HG03469 (cell line): ENCODE measurements at regions not wholly inside any gene's neighbourhood (a gene's known extent, or its start where the extent isn't known, plus 50 kb on each side); places are given as distances from the start of the nearest gene placed in this dataset.
A peak's percentile ranks its signal among the peaks of the same experiment; 100 is the strongest.

ENCODE experiments used
- ATAC-seq: cut with Tn5 transposase; IDR thresholded peaks from one replicate; pipeline ENCODE4 v1.9.1; 2021; ENCODE audit warnings: mild to moderate bottlenecking, moderate library complexity, moderate number of reproducible peaks; ENCODE audit not compliant: unreplicated experiment

DNA sequence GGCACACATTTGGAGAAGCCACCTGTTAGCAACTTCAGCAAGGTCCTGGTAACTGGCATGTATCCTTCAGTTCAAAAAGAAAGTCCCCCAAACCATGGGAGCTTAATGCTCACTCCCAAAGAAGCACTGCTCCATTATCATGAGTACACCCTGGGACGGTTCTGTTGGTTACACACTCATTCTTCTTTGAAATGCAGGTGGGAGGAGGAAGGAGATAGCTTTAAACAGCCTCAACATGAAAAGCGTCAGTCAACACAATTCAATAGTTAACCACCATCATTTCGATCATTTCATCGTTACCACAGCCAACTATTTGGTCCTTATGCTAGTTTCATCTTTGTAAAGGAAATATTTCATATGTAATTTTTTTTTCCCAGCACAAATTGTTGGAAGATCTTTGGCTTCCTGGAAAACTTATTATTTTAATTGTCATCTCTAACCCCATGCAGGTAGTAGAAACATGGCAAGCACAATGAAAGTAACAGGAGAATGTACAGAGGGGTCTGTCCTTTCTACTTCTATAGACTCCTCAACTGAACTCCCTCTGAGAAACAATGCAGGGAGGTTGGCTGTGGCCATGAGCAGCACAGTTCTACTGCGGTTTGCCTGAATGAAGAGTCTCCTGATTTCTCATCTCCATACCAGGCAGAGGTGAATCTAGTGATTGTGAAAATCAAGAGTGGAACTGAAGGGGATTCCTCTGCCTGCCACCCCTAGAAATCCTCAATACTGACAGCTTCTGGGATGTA is 196.4 kb upstream of the FOXN3 start:
- no peak for ATAC-seq

DNA sequence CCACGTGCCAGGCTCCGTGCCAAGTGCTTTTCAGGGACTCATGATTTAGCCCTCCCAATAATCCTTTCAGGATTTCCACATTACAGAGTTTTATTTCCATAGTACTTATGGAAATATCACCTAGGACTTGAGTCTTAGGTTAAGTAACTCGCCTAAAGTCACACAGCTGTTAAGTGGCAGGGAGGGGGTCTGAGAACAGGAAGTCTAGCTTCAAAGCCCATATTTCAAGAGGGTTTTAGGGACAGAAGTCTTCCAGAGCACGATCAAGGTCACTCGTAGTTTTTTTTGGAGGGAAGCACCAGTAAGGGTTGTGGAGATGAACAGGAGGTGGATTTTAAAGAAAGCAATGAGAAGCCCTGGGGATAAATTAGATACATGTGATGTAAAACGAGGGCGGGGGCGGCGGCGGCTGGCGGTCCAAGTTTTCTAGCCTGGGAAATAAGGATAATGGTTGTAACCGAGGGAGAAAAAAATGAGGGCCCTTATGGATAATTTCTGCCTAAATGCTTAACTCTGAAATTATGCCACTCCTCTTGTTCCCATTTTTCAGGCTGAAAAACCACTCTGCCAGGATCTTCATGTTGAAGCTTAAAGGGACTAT is 192.6 kb upstream of the FOXN3 start:
- ATAC-seq = no peak

DNA sequence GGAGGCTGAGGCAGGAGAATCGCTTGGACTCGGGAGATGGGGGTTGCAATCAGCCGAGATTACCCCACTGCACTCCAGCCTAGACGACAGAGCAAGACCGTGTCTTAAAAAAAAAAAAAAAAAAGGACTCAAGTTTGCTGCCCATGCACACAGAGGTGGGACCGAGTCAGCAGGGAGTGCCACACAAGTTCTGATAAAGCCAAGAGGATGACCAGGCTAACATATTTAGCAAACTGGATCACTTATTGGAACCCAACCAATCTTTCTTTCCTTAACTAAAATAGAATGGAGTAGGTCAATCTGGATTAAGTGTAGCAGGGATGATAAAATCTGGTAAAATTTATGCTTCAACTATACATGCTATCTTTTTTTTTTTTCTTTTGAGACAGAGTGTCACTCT is 190.4 kb upstream of the FOXN3 start:
- no peak for ATAC-seq

DNA sequence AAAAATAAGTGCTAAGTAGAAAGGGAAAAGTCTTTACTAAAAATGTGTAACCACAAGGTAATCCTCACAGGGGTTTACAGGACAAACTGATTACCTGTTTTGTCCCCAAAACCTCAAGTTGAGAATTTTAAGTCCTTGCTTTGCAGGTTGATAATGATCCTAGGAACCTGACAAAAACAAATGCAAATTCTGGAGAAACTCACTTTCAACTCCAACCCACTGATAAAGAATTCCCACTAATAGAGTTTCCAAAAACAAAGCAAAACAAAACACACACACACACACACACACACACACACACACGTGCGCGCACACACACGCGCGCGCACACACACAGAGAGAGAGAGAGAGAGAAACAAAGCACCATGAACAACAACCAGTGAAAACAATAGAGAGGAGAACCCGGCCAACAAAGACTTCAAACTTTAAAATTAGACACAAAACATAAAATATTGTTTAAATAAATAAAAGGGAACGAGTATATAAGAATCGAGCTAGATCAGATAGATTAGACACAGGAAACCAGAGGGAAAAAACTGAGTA is 187.0 kb upstream of the FOXN3 start:
- ATAC-seq = no peak

DNA sequence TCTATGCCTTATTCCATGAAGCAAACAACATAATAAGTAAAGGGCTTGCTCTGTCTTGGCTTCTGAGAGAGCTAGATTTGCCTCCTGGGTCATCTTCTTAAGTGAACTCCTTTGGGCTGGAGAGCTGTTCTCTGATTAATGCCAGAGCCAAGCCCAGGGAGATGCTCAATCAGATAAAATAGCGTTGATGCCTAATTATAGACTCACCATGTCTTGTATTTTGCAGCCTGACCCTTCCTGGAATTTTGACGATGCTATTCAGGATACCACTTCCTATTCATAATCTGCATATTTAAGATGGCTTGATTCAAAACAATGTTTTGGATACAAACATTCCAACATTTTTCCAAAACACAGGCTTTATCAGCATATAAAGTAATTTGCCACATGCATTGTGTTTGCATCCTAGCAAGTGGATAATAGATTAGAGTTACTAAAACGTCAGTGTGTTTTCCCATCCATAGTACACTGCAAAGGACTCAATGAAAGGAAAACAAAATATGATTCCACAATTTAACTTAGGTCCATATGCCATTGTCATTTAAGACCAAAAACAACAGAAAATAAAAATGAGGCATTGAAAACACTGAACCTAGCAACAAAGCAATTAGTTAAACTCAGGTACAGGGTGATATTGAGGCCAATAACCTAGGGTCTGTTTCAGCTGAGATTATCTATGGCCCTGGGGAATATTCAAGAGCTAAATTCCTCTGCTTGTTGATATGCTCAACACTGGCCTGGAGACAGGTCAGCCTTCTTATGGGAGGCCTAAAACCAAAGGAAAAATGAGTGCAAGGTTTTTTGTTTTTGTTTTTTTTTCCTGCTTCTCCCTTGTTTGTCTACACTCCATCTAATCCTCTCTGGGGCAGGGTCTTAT is 184.2 kb upstream of the FOXN3 start:
- no peak for ATAC-seq

DNA sequence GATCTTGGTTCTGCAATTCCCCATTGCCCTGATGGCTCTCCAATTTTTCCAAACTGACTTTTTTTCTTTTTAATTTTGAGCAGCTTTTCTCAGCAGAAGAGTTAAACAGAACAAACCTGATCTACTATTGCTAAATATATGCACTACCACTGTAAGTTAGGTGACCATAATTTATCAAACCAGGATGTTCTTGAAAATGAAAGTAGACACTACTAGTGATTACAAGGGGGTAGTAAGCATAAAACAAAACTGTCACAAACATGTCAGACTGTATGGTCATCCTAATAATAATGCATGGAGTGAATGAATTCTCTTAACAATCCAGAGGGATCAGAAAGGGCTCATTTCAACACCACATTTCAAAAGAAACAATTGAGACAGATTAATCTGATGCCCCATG is 183.0 kb upstream of the FOXN3 start:
- ATAC-seq = no peak

DNA sequence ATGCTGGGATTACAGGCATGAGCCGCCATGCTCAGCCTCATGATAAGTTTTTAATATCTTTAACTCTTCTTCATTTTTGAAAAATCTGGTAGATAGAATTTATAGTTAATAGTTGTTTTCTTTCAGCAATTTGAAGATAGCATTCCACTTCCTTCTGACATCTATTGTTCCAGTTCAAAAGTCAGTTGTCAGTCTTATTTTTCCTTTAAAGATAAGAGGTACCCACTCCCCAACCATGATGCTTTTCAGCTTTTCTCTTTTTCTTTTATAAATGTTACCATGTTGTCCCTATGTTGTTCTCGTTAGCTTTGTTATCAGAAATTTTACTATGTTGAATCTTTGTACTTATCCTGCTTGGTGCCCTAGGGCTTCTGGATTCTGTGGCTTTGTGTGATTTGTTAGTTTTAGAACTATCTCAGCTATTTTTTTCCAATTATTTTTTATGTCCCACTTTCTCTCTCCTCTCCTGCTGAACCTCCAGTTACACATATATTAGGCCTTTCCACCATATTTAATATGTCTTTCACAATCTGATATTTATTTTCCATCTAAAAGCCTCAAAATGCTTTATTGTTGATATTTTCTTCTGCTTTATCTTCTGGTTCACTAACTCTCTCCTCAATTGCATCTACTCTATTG is 181.6 kb upstream of the FOXN3 start:
- ATAC-seq = no peak

DNA sequence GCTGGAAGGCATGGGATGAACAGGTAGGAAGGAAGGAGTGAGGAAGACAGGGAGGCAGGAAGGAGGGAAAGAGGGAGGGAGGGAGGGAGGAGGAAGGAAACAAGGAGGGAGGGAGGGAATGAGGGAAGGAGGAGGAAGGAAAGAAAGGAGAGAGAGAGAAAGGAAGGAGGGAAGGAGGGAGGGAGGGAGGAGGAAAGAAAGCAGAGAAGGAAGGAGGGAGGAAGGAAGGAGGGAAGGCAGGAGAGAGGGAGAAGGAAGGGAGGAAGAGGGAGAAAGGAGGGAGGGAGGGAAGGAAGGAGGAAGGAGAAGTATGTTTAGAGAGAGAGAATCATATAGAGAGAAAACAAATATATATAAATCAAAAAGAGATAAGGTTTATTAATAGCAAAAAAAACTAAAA is 175.9 kb upstream of the FOXN3 start:
- no peak for ATAC-seq

DNA sequence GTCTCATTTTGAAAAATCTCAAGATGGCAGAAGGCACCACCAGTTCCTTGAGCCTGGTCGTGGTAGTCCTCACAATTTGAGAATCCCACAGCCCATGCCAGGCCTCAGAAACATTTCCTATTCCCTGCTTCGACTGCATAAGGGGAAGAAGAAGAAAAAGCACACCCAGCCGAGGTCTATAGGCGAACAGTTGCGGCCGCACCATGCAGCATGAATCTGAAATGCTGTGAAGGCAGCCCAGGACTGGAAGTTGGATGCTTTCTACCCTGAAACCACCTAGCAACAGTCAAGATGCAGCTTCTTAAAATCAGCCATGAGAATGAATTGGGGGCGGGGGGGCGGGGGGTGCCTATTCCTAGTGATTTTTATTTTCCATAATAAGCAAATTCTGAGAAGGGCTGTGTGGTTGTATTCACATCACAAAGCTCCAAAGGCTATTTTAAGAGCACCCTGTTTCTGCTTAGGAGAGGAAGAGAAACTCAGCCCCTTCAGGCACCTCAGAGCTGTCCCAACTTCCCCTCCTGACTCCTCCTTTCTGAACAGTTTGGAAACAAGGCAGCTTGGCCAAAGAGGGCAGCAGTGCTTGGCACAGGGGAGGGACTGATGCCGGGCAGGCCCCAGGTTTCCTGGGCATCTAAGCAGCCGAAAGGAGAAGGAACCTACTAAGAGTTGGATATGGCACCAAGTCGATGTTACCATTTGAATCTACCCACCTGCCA is 172.5 kb upstream of the FOXN3 start:
- ATAC-seq = peak; percentile 46

DNA sequence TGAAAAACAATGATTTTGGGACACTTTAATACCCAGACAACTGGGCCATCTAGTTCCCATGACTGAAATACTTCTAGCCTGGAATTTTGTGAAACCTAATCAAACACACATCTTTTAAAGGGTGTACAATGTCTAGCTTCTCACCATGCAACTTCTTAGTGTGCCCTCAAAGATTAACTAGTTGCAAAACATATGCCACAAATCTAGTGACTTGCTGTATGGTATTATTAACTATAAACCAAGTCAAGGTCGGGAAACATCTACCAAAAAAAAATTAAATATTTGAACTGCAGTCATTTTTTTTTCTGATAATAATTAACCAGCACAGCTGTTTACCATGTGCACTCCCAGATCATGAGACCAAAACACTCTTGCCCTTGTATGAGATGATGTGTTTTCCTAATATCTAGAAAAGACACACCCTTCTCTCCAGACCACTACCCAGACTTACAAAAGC is 171.8 kb upstream of the FOXN3 start:
- ATAC-seq = no peak

DNA sequence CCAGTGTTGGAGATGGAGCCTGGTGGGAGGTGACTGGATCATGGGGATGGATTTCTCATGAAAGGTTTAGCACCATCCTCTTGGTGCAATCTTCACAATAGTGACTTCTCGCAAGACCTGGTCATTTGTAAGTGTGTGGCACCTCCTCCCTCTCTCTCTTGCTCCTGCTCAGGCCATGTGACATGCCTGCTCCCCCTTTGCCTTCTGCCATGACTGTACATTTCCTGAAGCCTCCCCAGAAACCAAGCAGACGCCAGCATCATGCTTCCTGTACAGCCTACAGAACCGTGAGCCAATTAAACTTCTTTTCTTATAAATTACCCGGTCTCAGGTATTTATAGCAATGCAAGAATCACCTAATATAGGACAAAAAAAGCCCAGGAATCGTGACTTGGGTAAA is 171.0 kb upstream of the FOXN3 start:
- no peak for ATAC-seq

DNA sequence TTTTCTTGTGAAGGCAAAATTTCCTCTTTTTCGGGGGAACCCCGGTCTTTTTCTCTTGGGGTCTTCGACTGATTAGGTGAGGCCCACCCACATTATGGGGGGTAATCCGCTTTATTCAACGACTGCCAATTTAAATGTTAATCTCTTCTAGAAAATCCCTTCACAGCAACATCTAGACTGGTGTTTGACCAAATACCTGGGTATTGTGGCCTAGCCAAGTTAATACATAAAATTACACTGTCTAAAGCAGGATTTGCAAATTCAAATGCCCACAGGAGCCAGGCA is 170.0 kb upstream of the FOXN3 start:
- no peak for ATAC-seq

DNA sequence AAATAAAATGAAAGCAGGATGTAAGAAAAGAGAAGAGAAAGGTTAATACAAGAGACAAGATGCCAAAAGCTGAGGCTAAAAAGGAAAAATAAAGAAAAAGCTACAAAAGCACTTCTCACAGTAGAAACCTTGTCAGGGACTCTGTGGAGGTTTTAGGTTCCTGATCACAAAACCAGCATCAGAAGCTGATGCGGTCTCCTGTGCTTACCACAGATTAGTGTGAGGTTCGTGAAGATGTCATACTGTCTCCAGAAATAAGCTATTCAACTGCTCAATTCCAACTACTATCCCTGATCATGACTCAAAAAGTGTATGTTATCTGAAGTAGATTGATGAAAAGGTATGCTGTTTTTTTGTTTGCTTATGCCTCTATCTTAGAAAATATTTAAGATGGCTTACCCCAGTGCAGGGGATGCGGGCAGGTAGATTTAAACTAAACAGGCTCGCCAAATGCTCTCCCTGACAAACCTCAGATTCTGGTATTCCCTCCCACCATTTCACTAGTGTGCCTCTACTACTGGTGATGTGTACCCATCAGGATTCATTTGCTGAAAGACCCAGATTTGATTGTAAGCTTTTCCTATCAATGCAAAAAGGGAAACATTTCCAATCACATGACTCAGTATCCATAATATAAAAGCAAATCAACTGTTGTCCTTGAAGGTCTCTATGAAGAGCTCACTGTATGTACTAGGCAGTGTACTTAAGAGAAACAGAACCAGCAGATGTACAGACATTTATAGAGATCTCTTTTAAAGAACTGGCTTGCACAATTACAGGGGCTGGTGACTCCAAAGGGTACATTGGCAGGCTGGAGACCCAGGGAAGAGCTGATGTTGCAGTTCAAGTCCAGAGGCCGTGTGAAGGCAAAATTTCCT is 169.5 kb upstream of the FOXN3 start:
- ATAC-seq = no peak

DNA sequence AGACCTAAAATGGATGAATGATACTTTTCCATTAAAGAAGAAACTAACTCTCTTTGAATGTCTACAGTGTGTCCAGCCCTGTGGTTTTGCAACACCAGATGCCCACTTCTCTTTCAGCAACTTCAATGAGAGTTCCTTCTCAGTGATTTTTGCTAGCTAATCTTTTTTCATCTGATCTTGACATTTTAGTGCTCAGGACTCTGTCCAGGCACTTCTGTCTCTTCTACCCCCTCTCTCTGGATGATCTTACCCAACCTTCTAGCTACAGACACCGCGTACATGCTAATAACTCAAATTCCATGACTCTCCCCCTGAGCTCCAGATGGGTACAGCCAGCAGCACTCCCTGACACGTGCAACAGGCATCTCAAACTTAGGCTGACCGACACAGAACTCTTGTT is 161.1 kb upstream of the FOXN3 start:
- ATAC-seq = no peak

DNA sequence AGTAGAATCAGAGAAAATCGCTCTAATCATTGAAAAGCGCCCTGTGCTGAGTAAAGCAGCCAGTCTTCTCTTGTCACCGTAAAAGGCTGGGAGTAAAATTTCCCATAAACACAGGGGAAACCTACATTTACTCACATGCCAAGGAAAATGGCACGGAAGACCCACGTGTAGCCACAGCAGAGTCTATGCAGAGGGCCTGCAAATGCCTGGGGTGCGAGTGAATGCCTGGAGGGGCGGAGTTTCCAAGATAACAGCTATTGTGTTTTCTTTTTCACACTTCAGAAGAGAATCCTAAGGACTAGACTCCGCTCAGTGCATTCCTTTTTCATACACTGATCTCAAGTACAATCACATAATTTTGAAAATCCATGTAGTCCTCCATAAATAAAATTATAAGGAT is 159.9 kb upstream of the FOXN3 start:
- no peak for ATAC-seq

DNA sequence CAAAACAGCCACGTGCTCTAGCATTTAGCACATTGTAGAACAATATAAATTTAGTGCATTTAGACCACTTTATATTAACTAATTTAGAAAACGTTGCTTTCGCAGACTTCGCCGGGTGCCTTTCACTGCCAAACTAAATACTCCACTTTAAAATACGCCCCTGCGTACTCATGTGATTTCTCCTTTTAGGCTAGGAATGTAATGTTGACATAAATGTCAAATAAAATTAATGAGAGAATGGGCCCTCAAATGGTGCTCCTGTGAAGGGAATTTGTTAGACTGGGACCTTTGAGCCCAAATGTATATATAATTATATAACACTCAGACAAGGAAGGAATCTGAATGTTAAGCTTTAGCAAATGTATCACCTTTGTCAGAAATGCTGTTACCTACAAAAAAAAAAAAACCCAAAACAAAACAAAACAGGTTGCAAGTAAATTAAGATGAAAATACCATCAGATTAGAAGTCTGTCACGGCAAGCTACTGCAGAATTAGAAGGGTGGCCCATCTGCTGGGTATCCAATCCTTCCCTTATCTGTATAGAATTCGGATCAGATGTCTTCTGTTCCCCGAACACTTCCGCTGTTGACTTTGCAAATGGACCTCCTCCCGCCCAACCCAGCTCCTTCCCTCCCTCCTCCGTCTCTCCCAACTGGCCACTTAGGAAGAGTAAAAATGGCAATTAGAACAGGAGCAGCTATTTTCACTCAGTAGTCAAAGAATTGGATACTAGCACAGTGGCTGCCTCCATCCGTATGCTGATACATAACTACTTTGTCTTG is 159.3 kb upstream of the FOXN3 start:
- ATAC-seq = no peak

DNA sequence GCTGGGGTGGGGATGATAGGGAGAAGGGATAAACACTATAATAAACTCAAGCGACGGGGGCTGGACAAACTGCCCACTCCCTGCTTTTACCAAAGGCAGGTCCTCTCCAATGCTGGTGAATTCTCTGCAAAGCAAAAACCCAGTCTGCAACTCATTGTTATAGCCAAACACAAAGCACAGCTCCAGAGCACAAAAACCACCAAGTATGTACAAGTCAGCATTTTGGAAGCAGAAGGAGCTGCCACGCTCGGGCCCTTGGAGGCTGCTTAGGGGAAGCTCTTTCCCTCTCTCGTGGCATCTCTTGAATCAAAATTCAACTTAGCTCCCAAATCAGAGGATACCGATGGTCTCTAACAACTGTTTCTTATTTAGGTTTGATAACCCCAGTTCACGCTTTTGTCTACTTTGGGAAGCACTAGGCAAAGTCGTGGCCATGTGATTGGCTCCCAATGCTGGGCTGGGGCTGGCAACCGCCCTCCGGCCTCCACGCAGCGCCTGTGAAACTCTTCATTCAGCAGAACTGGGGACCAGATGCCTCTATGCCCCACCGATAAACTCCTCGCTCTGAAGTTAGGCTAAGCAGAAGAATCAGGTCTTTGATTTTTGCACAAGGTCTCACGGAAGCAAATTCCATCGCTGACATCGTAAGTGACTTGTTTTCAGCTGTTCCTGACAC is 158.5 kb upstream of the FOXN3 start:
- ATAC-seq = no peak

DNA sequence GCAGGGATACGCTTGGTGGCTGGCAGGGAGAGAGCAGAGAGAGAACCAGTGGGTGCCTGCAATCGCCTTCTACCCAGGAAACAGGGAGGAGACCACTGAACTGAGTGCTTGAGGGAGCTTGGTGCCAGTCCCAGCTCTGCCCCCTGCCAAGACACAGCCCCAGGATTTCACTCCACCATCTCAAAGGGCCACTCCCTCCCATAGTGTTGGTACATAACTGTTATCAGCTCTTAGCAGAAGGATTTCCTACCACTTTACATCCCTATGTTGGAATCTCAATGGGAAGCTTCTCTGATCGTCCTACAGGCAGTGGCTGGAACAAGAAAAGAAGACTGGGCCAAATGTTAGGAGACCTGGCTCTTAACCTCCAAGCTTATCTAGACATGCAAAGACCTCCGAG is 157.4 kb upstream of the FOXN3 start:
- ATAC-seq = no peak

DNA sequence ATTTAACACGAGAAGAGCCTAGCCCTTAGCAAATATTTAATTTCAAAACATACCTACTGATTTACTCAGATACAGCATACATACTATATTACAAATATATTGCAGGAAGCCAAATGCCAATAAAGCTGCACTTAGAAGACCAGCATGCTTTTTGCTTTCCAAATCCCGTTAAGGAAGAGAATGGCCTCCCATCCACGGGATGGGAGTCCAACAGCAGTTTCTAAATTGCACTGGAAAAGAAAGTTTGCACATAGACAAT is 156.3 kb upstream of the FOXN3 start:
- ATAC-seq = no peak
